ENCODE measurements at regions not wholly inside any gene's neighbourhood (a gene's known extent, or its start where the extent isn't known, plus 50 kb on each side); places are given as distances from the start of the nearest gene placed in this dataset.

- TF ChIP-seq POLR2A (IDR thresholded peaks at IDR 0.05; ENCODE audit: extremely low read depth, insufficient read length), result no peak
- TF ChIP-seq CTCF (IDR thresholded peaks at IDR 0.05; ENCODE audit: low read depth, low read length), result no peak
- TF ChIP-seq MAX (IDR thresholded peaks at IDR 0.05; ENCODE audit: low read depth, low read length), result no peak
Observed at GRCh38 chr1:219092206-219092605, 81.5 kb upstream of the LYPLAL1 start.

Measured in NB4 (cell line).